HepG2 (cell line): ENCODE measurements at regions not wholly inside any gene's neighbourhood (a gene's known extent, or its start where the extent isn't known, plus 50 kb on each side); places are given as distances from the start of the nearest gene placed in this dataset.

Experiments
- ATAC-seq: fragments of 200-7000 bp; cut with Tn5 transposase; 3 replicates; pipeline ENCODE4 v1.9.1; 2020; ENCODE audit warnings: mild to moderate bottlenecking, moderate library complexity
- BruUV-seq: library from RNA; stranded (reverse); fragments of 400-500 nt; replicated peaks from 2 replicates; lab custom pipeline; 2021; lab: Mats Ljungman, UMichigan
- CTCF ChIA-PET: fragments of 300-600 bp; formaldehyde crosslinking; extraction: SDS; loops from one replicate; lab custom pipeline; 2021; ENCODE audit warnings: low total read pairs, inconsistent platforms, low intra/inter-chr PET ratio; lab: Yijun Ruan, JAX
- POLR2A ChIA-PET: fragments of 350-600 bp; sonication (Branson Sonifier 250); formaldehyde crosslinking; loops from one replicate; lab custom pipeline; 2020; ENCODE audit warnings: antibody characterized with exemption, inconsistent platforms; lab: Yijun Ruan, JAX
- DNase-seq: peaks from one replicate; pipeline ENCODE4 v3.0.0-alpha.2; 2015; ENCODE audit warnings: low spot score
- FAIRE-seq: peaks from 3 replicates; lab custom pipeline; 2011; peaks lifted over from hg19 to GRCh38; lab: Jason Lieb, UNC
- H2AFZ ChIP-seq: one replicate; pipeline ENCODE4 v1.6.1; 2011; ENCODE audit warnings: low read length, inconsistent platforms
- H3K27ac ChIP-seq: fragments of 300-600 bp; 3 replicates; pipeline ENCODE4 v1.8.0; 2011; ENCODE audit warnings: mixed run types, mild to moderate bottlenecking, mixed read lengths, low read length, inconsistent platforms; ENCODE audit not compliant: insufficient read depth; ENCODE audit errors: extremely low read length
- H3K27me3 ChIP-seq, 2 experiments: fragments of 200-600 bp in 1 of 2; 2 replicates in 1 of 2; 3 replicates in 1 of 2; pipeline versions ENCODE4 v1.6.0 to v1.8.0; 2011; ENCODE audit warnings: low read length in 2 of 2, mild to moderate bottlenecking in 2 of 2, moderate library complexity in 2 of 2, inconsistent platforms in 1 of 2; ENCODE audit not compliant: insufficient read depth in 2 of 2, control insufficient read depth in 1 of 2
- H3K36me3 ChIP-seq, 2 experiments: fragments of 200-600 bp in 1 of 2; replicated peaks in 1 of 2; 2 replicates in 1 of 2; 3 replicates in 1 of 2; pipeline versions ENCODE4 v1.5.1 to v1.8.0; 2011; ENCODE audit warnings: low read length in 2 of 2, inconsistent platforms in 1 of 2; ENCODE audit not compliant: insufficient read depth in 2 of 2, control insufficient read depth in 1 of 2
- H3K4me1 ChIP-seq: 2 replicates; pipeline ENCODE4 v1.5.1; 2012; ENCODE audit warnings: low read length, inconsistent platforms; ENCODE audit not compliant: insufficient read depth
- H3K4me2 ChIP-seq: 2 replicates; pipeline ENCODE4 v1.6.0; 2011; ENCODE audit warnings: low read depth, low read length, inconsistent platforms
- H3K4me3 ChIP-seq, 3 experiments: fragments of 200-600 bp in 1 of 3; sonication (generic), shearing (Covaris generic) in 1 of 3; replicated peaks in 1 of 3; 2 replicates each; pipeline ENCODE4 v1.5.1; 2011 to 2016; ENCODE audit warnings: low read length in 3 of 3, inconsistent platforms in 2 of 3, low read depth in 2 of 3, mild to moderate bottlenecking in 2 of 3, control low read depth in 1 of 3, mixed read lengths in 1 of 3; ENCODE audit not compliant: insufficient read depth in 1 of 3
- H3K79me2 ChIP-seq: one replicate; pipeline ENCODE4 v1.6.1; 2011; ENCODE audit warnings: low read length, inconsistent platforms; ENCODE audit not compliant: insufficient read depth
- H3K9ac ChIP-seq: 2 replicates; pipeline ENCODE4 v1.6.0; 2011; ENCODE audit warnings: mild to moderate bottlenecking, low read depth, low read length, inconsistent platforms; ENCODE audit not compliant: insufficient read depth
- H3K9me3 ChIP-seq: 2 replicates; pipeline ENCODE4 v1.5.1; 2012; ENCODE audit warnings: mild to moderate bottlenecking, low read length
- H4K20me1 ChIP-seq: 2 replicates; pipeline ENCODE4 v1.6.0; 2011; ENCODE audit warnings: inconsistent platforms, mild to moderate bottlenecking, low read length, moderate library complexity; ENCODE audit not compliant: insufficient read depth
- ATF7-NPFF ChIP-seq: sonication (generic); formaldehyde crosslinking; IDR thresholded peaks from 2 replicates; pipeline ENCODE4 v1.8.1; 2023; ENCODE audit warnings: mild to moderate bottlenecking, low read depth, missing genetic modification reagents, moderate library complexity
- ATRX ChIP-seq: sonication (generic); formaldehyde crosslinking; IDR thresholded peaks from 2 replicates; pipeline ENCODE4 v1.4.0; 2020; ENCODE audit warnings: missing genetic modification reagents, borderline replicate concordance
- FOSL2 ChIP-seq: sonication (generic); formaldehyde crosslinking; IDR thresholded peaks from 2 replicates; pipeline ENCODE4 v1.4.0; 2020; ENCODE audit warnings: missing genetic modification reagents
- FOXM1 ChIP-seq: sonication (generic); formaldehyde crosslinking; IDR thresholded peaks from 2 replicates; pipeline ENCODE4 v1.5.0; 2020; ENCODE audit warnings: missing genetic modification reagents
- GZF1 ChIP-seq: sonication (generic); formaldehyde crosslinking; IDR thresholded peaks from 2 replicates; pipeline ENCODE4 v1.5.1; 2020; ENCODE audit warnings: mild to moderate bottlenecking, missing genetic modification reagents
- HIVEP1 ChIP-seq: sonication (generic); formaldehyde crosslinking; IDR thresholded peaks from 2 replicates; pipeline ENCODE4 v1.4.0; 2020; ENCODE audit warnings: mild to moderate bottlenecking, missing genetic modification reagents
- HNRNPK ChIP-seq: fragments of 200-400 bp; formaldehyde crosslinking; IDR thresholded peaks from 2 replicates; pipeline ENCODE4 v1.6.1; 2018; ENCODE audit warnings: low read length, low read depth, moderate library complexity, mild to moderate bottlenecking; ENCODE audit not compliant: poor library complexity, severe bottlenecking
- SRSF4 ChIP-seq: fragments of 200-400 bp; formaldehyde crosslinking; IDR thresholded peaks from one replicate; pipeline ENCODE4 v1.6.1; 2018; ENCODE audit warnings: mild to moderate bottlenecking, low read depth, low read length, moderate library complexity; ENCODE audit not compliant: poor library complexity, severe bottlenecking
- ZFP1 ChIP-seq: IDR thresholded peaks from 2 replicates; pipeline ENCODE4 v1.6.1; 2016
- ZNF18 ChIP-seq: sonication (generic); formaldehyde crosslinking; IDR thresholded peaks from 2 replicates; pipeline ENCODE4 v1.8.0; 2022; ENCODE audit warnings: mild to moderate bottlenecking, missing genetic modification reagents; ENCODE audit not compliant: insufficient replicate concordance
- ZNF552 ChIP-seq: sonication (generic); formaldehyde crosslinking; IDR thresholded peaks from 2 replicates; pipeline ENCODE4 v1.9.0; 2022; ENCODE audit warnings: missing genetic modification reagents, mild to moderate bottlenecking, borderline replicate concordance
- WGBS: methylation state at CpG from one replicate; pipeline ENCODE4 v1.1.6; 2017; ENCODE audit warnings: low lambda C conversion rate; 5-methylcytosine and 5-hydroxymethylcytosine counted together
- in situ Hi-C: cut with HindIII; loops from 2 replicates; pipeline ENCODE4 v1.10.0; 2017; ENCODE audit warnings: low pct_unique_long_range_greater_than_20kb; ENCODE audit not compliant: extremely low pct_ligation_motif_present
- intact Hi-C: fragments of 100-400 bp; cut with micrococcal nuclease; formaldehyde crosslinking; loops from one replicate; pipeline ENCODE4 v1.10.0; 2022; ENCODE audit not compliant: unreplicated experiment

GRCh38 chr9:1273859-1274258 lies 223.7 kb downstream of the DMRT2 start:
- H3K27me3 ChIP-seq: no peaks in the 10 kb centered on the region
- ATAC-seq (no peak), FAIRE-seq (no peak), DNase-seq (no peak)
- no peak overlapping the region for H3K4me3 ChIP-seq
- no peaks in the 10 kb centered on the region for H3K36me3 ChIP-seq
- in situ Hi-C loops: no loop called here
- H3K27ac ChIP-seq: no peak overlapping the region
- TF ChIP-seq HNRNPK: no peak
- no peak for TF ChIP-seq FOSL2 (CRISPR knock-in tag)
- no peak for TF ChIP-seq ATF7-NPFF
- TF ChIP-seq ZNF552 (CRISPR knock-in tag): no peak
- no peak for TF ChIP-seq ZNF18 (CRISPR knock-in tag)
- TF ChIP-seq ZFP1 (CRISPR knock-in tag): no peak
- no peak for TF ChIP-seq GZF1 (CRISPR knock-in tag)
- WGBS: 36% methylated on average over 4 of the region's 4 CpGs
- H3K4me2 ChIP-seq: no peak overlapping the region
- no TSS peak for BruUV-seq
- H4K20me1 ChIP-seq: no peaks in the 10 kb centered on the region
- no peaks in the 10 kb centered on the region for H3K9me3 ChIP-seq
- H2AFZ ChIP-seq: no peak overlapping the region
- ChIA-PET POLR2A (no interaction called here), CTCF (no interaction called here)
- H3K4me1 ChIP-seq: no peaks in the 10 kb centered on the region
- no peaks in the 10 kb centered on the region for H3K79me2 ChIP-seq
- H3K9ac ChIP-seq: no peak overlapping the region
- intact Hi-C loops: no loop called here

GRCh38 chr9:1274334-1274733 lies 224.2 kb downstream of the DMRT2 start:
- Histone ChIP-seq H3K27ac (no peak overlapping the region), H3K36me3 (no peaks in the 10 kb centered on the region), H3K9ac (no peak overlapping the region), H3K4me2 (no peak overlapping the region), H3K4me3 (no peak overlapping the region), H3K27me3 (no peaks in the 10 kb centered on the region), H3K79me2 (no peaks in the 10 kb centered on the region), H3K4me1 (no peaks in the 10 kb centered on the region), H2AFZ (no peak overlapping the region), H3K9me3 (no peaks in the 10 kb centered on the region), H4K20me1 (no peaks in the 10 kb centered on the region)
- WGBS: 40% methylated on average over 2 of the region's 2 CpGs
- intact Hi-C loops (no loop called here), in situ Hi-C loops (no loop called here)
- TF ChIP-seq HIVEP1 (no peak), SRSF4 (no peak), ATRX (CRISPR knock-in tag) (no peak), FOXM1 (CRISPR knock-in tag) (no peak)
- POLR2A ChIA-PET: no interaction called here
- FAIRE-seq (no peak), ATAC-seq (no peak), DNase-seq (no peak)
- CTCF ChIA-PET: no interaction called here
- BruUV-seq: no TSS peak
